Lower lobe of right lung (tissue), 2 donors: ENCODE measurements at regions not wholly inside any gene's neighbourhood (a gene's known extent, or its start where the extent isn't known, plus 50 kb on each side); places are given as distances from the start of the nearest gene placed in this dataset.

ENCODE experiments used
- ATAC-seq, 2 donors: fragments of 200-7000 bp; cut with Tn5 transposase; one replicate each; pipeline ENCODE4 v1.9.1; 2020 to 2022; ENCODE audit warnings: mild to moderate bottlenecking in 2 of 2, moderate library complexity in 2 of 2
- DNase-seq: peaks from one replicate; pipeline ENCODE4 v3.0.0-alpha.2; 2020
- H3K27ac ChIP-seq: fragments of 200-600 bp; one replicate; pipeline ENCODE4 v1.8.0; 2022
- H3K27me3 ChIP-seq: fragments of 200-600 bp; one replicate; pipeline ENCODE4 v1.8.0; 2022; ENCODE audit warnings: low read depth
- H3K36me3 ChIP-seq: fragments of 200-600 bp; one replicate; pipeline ENCODE4 v1.8.0; 2022; ENCODE audit warnings: mild to moderate bottlenecking
- H3K4me1 ChIP-seq: fragments of 200-600 bp; one replicate; pipeline ENCODE4 v1.8.0; 2022
- H3K4me3 ChIP-seq: fragments of 200-600 bp; one replicate; pipeline ENCODE4 v1.8.0; 2022; ENCODE audit warnings: mild to moderate bottlenecking
- H3K9me3 ChIP-seq: fragments of 200-600 bp; one replicate; pipeline ENCODE4 v1.8.0; 2022
- intact Hi-C: fragments of 100-400 bp; cut with DNase I; formaldehyde crosslinking; loops from one replicate; pipeline ENCODE4 v1.11.0; 2022
- TF ChIP-seq, protein P1 (sequence below): fragments of 200-600 bp; IDR thresholded peaks from one replicate; pipeline ENCODE4 v1.8.0; 2022; ENCODE audit warnings: antibody characterized with exemption, mild to moderate bottlenecking
- donor health status: DM: no; HTN: yes; CAD: no; lungs with severe emphysema.

DNA sequence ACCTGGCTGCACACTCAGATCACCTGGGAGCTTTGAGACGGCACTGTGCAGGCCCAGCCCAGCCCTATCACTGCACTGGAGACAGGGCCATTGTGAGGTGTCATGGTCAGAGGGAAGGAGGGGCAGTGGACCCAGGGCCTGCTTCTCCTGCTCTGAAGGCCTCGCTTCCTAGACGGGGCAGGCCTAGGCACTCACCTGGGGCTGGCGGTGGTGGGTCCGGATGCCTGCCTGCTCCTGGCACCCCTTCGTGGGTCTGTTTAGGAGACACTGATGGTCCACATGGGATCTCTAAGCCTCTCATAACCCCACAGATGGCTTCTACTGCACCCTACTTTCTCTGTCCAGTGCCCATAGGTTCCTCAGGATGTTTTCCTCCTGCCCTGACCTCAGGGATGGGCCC is 230.9 kb downstream of the MATN1 start:
- intact Hi-C loops, result no loop called here
- Histone ChIP-seq H3K27ac (no peak overlapping the region), H3K27me3 (no peaks in the 10 kb centered on the region), H3K36me3 (no peaks in the 10 kb centered on the region), H3K9me3 (no peaks in the 10 kb centered on the region), H3K4me1 (no peaks in the 10 kb centered on the region), H3K4me3 (no peak overlapping the region)
- ATAC-seq (no peak), DNase-seq (no peak)
- TF ChIP-seq, protein P1, sequence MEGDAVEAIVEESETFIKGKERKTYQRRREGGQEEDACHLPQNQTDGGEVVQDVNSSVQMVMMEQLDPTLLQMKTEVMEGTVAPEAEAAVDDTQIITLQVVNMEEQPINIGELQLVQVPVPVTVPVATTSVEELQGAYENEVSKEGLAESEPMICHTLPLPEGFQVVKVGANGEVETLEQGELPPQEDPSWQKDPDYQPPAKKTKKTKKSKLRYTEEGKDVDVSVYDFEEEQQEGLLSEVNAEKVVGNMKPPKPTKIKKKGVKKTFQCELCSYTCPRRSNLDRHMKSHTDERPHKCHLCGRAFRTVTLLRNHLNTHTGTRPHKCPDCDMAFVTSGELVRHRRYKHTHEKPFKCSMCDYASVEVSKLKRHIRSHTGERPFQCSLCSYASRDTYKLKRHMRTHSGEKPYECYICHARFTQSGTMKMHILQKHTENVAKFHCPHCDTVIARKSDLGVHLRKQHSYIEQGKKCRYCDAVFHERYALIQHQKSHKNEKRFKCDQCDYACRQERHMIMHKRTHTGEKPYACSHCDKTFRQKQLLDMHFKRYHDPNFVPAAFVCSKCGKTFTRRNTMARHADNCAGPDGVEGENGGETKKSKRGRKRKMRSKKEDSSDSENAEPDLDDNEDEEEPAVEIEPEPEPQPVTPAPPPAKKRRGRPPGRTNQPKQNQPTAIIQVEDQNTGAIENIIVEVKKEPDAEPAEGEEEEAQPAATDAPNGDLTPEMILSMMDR, result no peak

DNA sequence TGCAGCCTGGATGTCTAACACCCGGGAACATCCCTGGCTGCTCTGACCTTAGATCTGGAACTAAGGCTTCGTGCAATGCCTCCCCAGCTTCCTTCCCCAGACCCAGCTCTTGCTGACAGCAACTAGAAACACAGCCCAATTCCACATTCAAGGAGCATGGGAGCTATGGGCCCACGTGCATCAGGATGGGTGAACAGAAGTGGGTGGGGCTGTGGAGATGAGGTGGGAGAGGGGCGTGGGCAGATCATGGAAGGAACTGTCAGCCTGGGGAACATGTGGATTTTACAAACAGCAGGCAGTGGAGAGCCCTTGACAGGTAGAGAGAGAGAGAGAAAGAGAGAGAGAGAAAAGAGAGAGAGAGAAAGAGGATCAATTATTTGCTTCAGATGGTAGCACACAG is 231.6 kb downstream of the MATN1 start:
- intact Hi-C loops, result no loop called here
- no peaks in the 10 kb centered on the region for H3K36me3 ChIP-seq
- H3K9me3 ChIP-seq, result no peaks in the 10 kb centered on the region
- no peak for ATAC-seq
- TF ChIP-seq, protein P1, result no peak
- H3K27ac ChIP-seq, result no peak overlapping the region
- no peak overlapping the region for H3K4me3 ChIP-seq
- DNase-seq, result no peak
- H3K27me3 ChIP-seq, result no peaks in the 10 kb centered on the region
- no peaks in the 10 kb centered on the region for H3K4me1 ChIP-seq

DNA sequence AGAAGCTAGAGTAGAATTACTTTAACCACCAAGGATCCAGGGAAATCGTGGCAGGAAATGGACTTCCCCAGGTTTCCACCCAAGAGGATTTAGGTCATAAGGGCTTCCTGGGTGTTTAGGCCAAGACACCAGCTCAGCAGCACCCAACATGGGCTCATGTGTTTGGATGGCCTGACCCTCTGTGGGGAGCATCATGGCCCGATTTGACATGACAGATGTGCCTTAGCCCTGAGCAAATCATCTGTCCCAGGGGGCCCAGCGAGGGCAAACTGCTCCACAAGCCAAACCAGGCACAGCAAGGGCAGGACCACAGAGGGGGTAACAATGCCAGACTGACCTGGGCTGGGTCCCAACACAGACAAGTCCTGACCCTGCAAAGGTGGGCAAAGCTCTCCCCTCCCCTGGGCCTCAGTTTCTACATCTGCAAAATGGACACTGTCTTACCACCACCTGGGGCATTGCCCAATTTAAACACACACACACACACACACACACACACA is 232.8 kb downstream of the MATN1 start:
- H3K27ac ChIP-seq, result no peak overlapping the region
- no peak overlapping the region for H3K4me3 ChIP-seq
- no peak for DNase-seq
- TF ChIP-seq, protein P1, result no peak
- H3K9me3 ChIP-seq, result no peaks in the 10 kb centered on the region
- no peak for ATAC-seq
- H3K27me3 ChIP-seq, result no peaks in the 10 kb centered on the region
- intact Hi-C loops, result no loop called here
- H3K4me1 ChIP-seq, result no peaks in the 10 kb centered on the region
- H3K36me3 ChIP-seq, result no peaks in the 10 kb centered on the region

DNA sequence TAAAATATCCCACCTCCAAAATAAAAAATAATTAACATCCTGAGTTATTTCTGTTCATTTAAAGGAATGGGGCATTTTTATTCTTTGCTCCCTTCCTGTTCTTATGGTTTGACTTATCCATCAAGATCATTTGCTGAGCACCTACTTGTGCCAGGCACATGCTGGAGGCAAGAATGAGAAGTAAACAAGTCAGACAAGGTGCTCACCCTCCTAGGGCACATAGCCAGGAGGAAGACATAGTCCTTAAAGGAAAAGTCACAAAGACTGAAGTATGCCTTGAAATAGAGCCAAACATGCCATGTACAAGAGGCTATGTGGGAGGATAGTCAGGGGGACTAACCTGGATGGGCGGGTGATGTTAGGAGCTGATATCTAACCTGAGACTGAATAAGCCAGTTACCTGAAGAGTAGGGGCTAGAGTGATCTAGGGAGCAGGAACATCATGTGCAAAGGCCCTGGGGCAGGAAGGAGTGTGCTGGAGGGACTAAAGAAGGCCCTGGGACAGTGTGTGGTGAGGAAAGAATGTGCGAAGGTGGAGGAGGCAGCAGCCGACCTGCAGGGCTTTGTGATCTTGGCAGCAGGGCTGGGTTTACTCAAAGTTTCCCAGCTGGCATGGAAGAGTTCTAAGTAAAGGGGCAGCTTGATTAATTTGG is 233.5 kb downstream of the MATN1 start:
- intact Hi-C loops, result no loop called here
- Histone ChIP-seq H3K27ac (no peak overlapping the region), H3K27me3 (no peaks in the 10 kb centered on the region), H3K4me3 (no peak overlapping the region), H3K4me1 (no peaks in the 10 kb centered on the region), H3K36me3 (no peaks in the 10 kb centered on the region), H3K9me3 (no peaks in the 10 kb centered on the region)
- ATAC-seq, result no peak
- TF ChIP-seq, protein P1, result no peak
- no peak for DNase-seq

DNA sequence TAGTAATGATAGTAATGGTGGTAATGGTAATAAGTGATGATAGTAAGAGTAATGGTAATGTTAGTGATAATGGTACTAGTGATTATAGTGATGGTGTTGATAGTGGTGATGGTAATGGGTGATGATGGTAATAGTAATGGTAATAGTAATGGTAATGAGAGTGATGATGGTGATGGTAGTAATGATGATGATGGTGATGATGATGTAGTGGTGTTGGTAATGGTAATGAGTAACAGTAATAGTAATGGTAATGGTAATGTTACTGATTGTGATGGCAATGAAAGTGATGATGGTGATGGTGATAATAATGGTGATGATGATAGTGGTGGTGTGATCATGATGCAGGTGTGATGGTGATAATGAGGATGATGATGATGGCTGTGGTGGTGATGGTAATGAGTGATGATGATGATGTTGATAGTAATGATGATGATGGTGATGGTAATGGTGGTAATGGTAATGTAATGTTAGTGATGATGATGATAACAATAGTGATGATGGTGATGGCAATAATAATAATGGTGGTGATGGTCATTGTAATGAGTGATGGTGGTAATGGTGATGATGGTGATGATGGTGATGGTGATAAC is 235.0 kb downstream of the MATN1 start:
- H3K36me3 ChIP-seq, result no peaks in the 10 kb centered on the region
- TF ChIP-seq, protein P1, result no peak
- no peak overlapping the region for H3K4me3 ChIP-seq
- no peak for ATAC-seq
- no peaks in the 10 kb centered on the region for H3K9me3 ChIP-seq
- H3K4me1 ChIP-seq, result no peaks in the 10 kb centered on the region
- no peak overlapping the region for H3K27ac ChIP-seq
- no peaks in the 10 kb centered on the region for H3K27me3 ChIP-seq
- DNase-seq, result no peak
- intact Hi-C loops, result no loop called here
